GM18507 (cell line): ENCODE measurements at regions not wholly inside any gene's neighbourhood (a gene's known extent, or its start where the extent isn't known, plus 50 kb on each side); places are given as distances from the start of the nearest gene placed in this dataset.

Experiments
- DNase-seq: peaks from one replicate; pipeline ENCODE4 v3.0.0; 2011; ENCODE audit warnings: low read depth; ENCODE audit not compliant: insufficient read length; ENCODE audit errors: extremely low spot score
- FAIRE-seq: peaks from 2 replicates; lab custom pipeline; 2011; peaks lifted over from hg19 to GRCh38; lab: Jason Lieb, UNC

GRCh38 chr1:101605878-101606277 lies 369.1 kb downstream of the S1PR1 start:
- DNase-seq (no peak), FAIRE-seq (no peak)

- FAIRE-seq (no peak), DNase-seq (no peak)
Observed at GRCh38 chr1:101613546-101613945, 376.7 kb downstream of the S1PR1 start.

GRCh38 chr1:101618900-101619299 lies 377.8 kb downstream of the OLFM3 start:
- DNase-seq (no peak), FAIRE-seq (no peak)

- FAIRE-seq = no peak
- no peak for DNase-seq
Observed at GRCh38 chr1:101632548-101633272, 364.0 kb downstream of the OLFM3 start.

- no peak for FAIRE-seq
- DNase-seq = no peak
Observed at GRCh38 chr1:101645810-101646209, 350.9 kb downstream of the OLFM3 start.

- FAIRE-seq = no peak
- no peak for DNase-seq
Observed at GRCh38 chr1:101652484-101652883, 344.2 kb downstream of the OLFM3 start.

- no peak for DNase-seq
- no peak for FAIRE-seq
Observed at GRCh38 chr1:101653482-101653946, 343.2 kb downstream of the OLFM3 start.

GRCh38 chr1:101664726-101665125 lies 332.0 kb downstream of the OLFM3 start:
- no peak for FAIRE-seq
- no peak for DNase-seq

- no peak for FAIRE-seq
- no peak for DNase-seq
Observed at GRCh38 chr1:101667761-101668160, 329.0 kb downstream of the OLFM3 start.

- FAIRE-seq (no peak), DNase-seq (no peak)
Observed at GRCh38 chr1:101683136-101683535, 313.6 kb downstream of the OLFM3 start.

GRCh38 chr1:101683561-101683960 lies 313.2 kb downstream of the OLFM3 start:
- no peak for FAIRE-seq

GRCh38 chr1:101697072-101697471 lies 299.7 kb downstream of the OLFM3 start:
- FAIRE-seq (no peak), DNase-seq (no peak)

More at GRCh38 chr1:101683561-101683960, 313.2 kb downstream of the OLFM3 start:
- no peak for DNase-seq

GRCh38 chr1:101698681-101699080 lies 298.0 kb downstream of the OLFM3 start:
- FAIRE-seq = no peak
- no peak for DNase-seq

GRCh38 chr1:101704895-101705294 lies 291.8 kb downstream of the OLFM3 start:
- no peak for DNase-seq
- no peak for FAIRE-seq

- FAIRE-seq = no peak
- DNase-seq = no peak
Observed at GRCh38 chr1:101706366-101706765, 290.4 kb downstream of the OLFM3 start.

GRCh38 chr1:101709721-101710120 lies 287.0 kb downstream of the OLFM3 start:
- DNase-seq (no peak), FAIRE-seq (no peak)

- DNase-seq (no peak), FAIRE-seq (no peak)
Observed at GRCh38 chr1:101713760-101714159, 283.0 kb downstream of the OLFM3 start.

GRCh38 chr1:101723415-101723814 lies 273.3 kb downstream of the OLFM3 start:
- FAIRE-seq = no peak
- DNase-seq = no peak

- FAIRE-seq (no peak), DNase-seq (no peak)
Observed at GRCh38 chr1:101728029-101728428, 268.7 kb downstream of the OLFM3 start.

GRCh38 chr1:101730559-101730958 lies 266.2 kb downstream of the OLFM3 start:
- no peak for FAIRE-seq
- no peak for DNase-seq

GRCh38 chr1:101732261-101732660 lies 264.5 kb downstream of the OLFM3 start:
- DNase-seq (no peak), FAIRE-seq (no peak)

GRCh38 chr1:101733340-101733739 lies 263.4 kb downstream of the OLFM3 start:
- no peak for DNase-seq
- FAIRE-seq = no peak
